Activated CD4-positive, alpha-beta T cell treated with anti-CD3 and anti-CD28 coated beads, Interleukin-2, amount 10 ng/mL, durations not matched to agents 7 days and 5 days (primary cell): ENCODE measurements at regions not wholly inside any gene's neighbourhood (a gene's known extent, or its start where the extent isn't known, plus 50 kb on each side); places are given as distances from the start of the nearest gene placed in this dataset.
"Not testable (repeated sequence)": the region's sequence is repeated elsewhere in the genome, so short reads cannot be mapped to it uniquely, and the experiment has no call there.

ENCODE experiments used
- CTCF ChIA-PET: fragments of 350-600 bp; sonication (Branson Sonifier 250); formaldehyde crosslinking; loops from one replicate; lab custom pipeline; 2021; ENCODE audit warnings: antibody characterized with exemption; lab: Charles Lee
- POLR2A ChIA-PET: fragments of 350-600 bp; sonication (Branson Sonifier 250); formaldehyde crosslinking; loops from one replicate; lab custom pipeline; 2021; ENCODE audit warnings: antibody characterized with exemption; lab: Charles Lee
- DNase-seq: peaks from one replicate; pipeline ENCODE4 v3.0.0-alpha.2; 2020
- H3K27ac Mint-ChIP-seq: one replicate; pipeline ENCODE4 v1.8.0; 2021; ENCODE audit warnings: mild to moderate bottlenecking, moderate library complexity, mixed read lengths
- H3K27me3 Mint-ChIP-seq: one replicate; pipeline ENCODE4 v1.8.0; 2021; ENCODE audit warnings: mixed read lengths
- H3K36me3 Mint-ChIP-seq: one replicate; pipeline ENCODE4 v1.8.0; 2021; ENCODE audit warnings: low read depth, mixed read lengths
- H3K4me1 Mint-ChIP-seq: one replicate; pipeline ENCODE4 v1.8.0; 2021; ENCODE audit warnings: mixed read lengths
- H3K4me3 Mint-ChIP-seq: one replicate; pipeline ENCODE4 v1.8.0; 2021; ENCODE audit warnings: mild to moderate bottlenecking, moderate library complexity, mixed read lengths
- H3K9me3 Mint-ChIP-seq: one replicate; pipeline ENCODE4 v1.8.0; 2021; ENCODE audit warnings: mixed read lengths

- POLR2A ChIA-PET, H3K4me1 Mint-ChIP-seq, H3K27me3 Mint-ChIP-seq, DNase-seq, H3K36me3 Mint-ChIP-seq, H3K27ac Mint-ChIP-seq, H3K4me3 Mint-ChIP-seq, H3K9me3 Mint-ChIP-seq, CTCF ChIA-PET: not testable (repeated sequence)
Observed at GRCh38 chr20:30499716-30500446, 757.6 kb upstream of the DEFB115 start.

DNA sequence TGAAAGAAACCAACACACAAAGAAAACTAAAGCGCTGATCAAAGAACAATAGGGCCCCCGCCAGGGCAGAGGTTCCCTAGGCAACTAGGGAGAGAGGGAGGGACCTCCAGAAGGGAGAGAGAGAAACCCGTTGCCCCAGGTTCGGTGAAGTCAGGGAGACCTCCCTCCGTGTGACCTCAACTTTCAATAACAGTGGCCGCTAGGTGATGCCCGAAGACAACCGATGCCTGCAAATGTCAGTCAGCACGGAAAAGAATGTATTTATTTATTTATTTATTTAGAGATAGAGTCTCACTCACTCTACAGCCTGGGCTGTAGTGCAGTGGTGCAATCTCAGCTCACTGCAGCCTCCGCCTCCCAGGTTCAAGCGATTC, 757.0 kb upstream of the DEFB115 start:
- DNase-seq, H3K27me3 Mint-ChIP-seq, H3K4me3 Mint-ChIP-seq, POLR2A ChIA-PET, H3K4me1 Mint-ChIP-seq, CTCF ChIA-PET, H3K9me3 Mint-ChIP-seq, H3K27ac Mint-ChIP-seq, H3K36me3 Mint-ChIP-seq: not testable (repeated sequence)

DNA sequence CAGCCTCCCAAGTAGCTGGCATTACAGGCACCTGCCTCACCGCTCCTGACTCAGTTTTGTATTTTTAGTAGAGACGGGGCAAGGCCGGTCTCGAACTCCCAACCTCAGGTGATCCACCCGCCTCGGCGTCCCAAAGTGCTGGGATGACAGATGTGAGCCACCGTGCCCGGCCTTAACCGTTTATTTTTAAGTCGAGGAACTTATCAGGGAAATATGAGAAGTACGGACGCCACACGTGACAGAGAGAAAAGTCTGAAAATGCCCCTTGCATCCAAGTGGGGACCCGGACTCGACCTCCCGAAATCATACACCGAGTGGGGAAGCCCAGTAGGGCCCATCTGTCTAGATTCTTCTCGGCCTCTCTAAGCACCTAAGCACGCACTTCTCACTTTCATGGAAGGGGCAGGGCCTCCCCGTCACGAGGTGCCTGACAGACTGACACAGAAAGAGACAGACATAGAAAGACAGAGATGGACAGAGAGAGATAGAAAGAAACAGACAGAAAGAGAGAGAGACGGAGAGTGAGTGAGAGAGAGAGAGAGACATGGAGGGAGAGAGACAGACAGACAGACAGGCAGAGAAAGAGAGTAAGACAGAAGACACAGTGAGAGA, 756.5 kb upstream of the DEFB115 start:
- Mint-ChIP-seq H3K4me1 (no peaks in the 10 kb centered on the region), H3K36me3 (no peaks in the 10 kb centered on the region), H3K27ac (no peak overlapping the region), H3K9me3 (peaks cover 7% of the 10 kb centered on the region), H3K4me3 (no peak overlapping the region), H3K27me3 (no peaks in the 10 kb centered on the region)
- DNase-seq: no peak
- CTCF ChIA-PET: no interaction called here
- POLR2A ChIA-PET: no interaction called here

- H3K4me3 Mint-ChIP-seq: no peak overlapping the region
- no peak overlapping the region for H3K27ac Mint-ChIP-seq
- peaks cover 13% of the 10 kb centered on the region for H3K9me3 Mint-ChIP-seq
- CTCF ChIA-PET: no interaction called here
- DNase-seq: no peak
- H3K27me3 Mint-ChIP-seq: no peaks in the 10 kb centered on the region
- H3K4me1 Mint-ChIP-seq: no peaks in the 10 kb centered on the region
- POLR2A ChIA-PET: no interaction called here
- H3K36me3 Mint-ChIP-seq: no peaks in the 10 kb centered on the region
Observed at GRCh38 chr20:30502670-30503069, 754.8 kb upstream of the DEFB115 start.

DNA sequence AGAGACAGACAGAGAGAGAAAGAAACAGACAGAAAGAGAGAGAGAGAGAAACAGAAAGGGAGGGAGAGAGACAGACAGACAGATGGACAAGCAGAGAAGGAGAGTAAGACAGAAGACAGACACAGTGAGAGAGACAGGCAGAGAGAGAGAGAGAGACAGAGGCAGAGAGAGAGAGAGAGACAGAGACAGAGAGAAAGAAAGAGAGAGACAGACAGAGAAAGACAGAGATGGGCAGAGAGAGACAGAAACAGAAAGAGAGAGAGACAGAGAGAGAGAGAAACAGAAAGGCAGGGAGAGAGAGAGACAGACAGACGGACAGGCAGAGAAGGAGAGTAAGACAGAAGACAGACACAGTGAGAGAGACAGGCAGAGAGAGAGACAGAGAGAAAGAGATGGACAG, 754.3 kb upstream of the DEFB115 start:
- H3K27ac Mint-ChIP-seq, H3K4me1 Mint-ChIP-seq, H3K36me3 Mint-ChIP-seq, POLR2A ChIA-PET, CTCF ChIA-PET, H3K27me3 Mint-ChIP-seq, H3K4me3 Mint-ChIP-seq, DNase-seq: not testable (repeated sequence)
- H3K9me3 Mint-ChIP-seq: peaks cover 18% of the 10 kb centered on the region

DNA sequence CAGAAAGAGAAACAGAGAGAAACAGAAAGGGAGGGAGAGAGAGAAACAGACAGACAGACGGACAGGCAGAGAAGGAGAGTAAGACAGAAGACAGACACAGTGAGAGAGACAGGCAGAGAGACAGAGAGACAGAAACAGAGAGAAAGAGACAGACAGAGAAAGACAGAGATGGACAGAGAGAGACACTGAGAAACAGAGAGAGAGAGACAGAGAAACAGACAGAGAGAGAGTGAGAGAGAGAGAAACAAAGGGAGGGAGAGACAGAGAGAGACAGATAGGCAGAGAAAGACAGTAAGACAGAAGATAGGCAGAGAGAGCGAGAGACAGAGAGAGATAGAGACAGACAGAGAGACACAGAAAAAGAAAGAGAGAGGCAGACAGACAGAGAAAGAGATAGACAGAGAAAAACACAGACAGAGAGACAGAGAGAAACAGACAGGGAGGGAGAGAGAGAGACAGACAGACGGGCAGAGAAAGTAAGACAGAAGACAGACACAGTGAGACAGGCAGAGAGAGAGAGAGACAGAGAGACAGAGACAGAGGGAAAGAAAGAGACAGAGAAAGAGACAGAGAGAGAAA, 753.4 kb upstream of the DEFB115 start:
- Mint-ChIP-seq H3K27me3 (no peaks in the 10 kb centered on the region), H3K4me3 (no peak overlapping the region), H3K4me1 (no peaks in the 10 kb centered on the region), H3K27ac (no peak overlapping the region), H3K9me3 (peaks cover 25% of the 10 kb centered on the region), H3K36me3 (no peaks in the 10 kb centered on the region)
- ChIA-PET POLR2A (no interaction called here), CTCF (no interaction called here)
- DNase-seq: no peak

DNA sequence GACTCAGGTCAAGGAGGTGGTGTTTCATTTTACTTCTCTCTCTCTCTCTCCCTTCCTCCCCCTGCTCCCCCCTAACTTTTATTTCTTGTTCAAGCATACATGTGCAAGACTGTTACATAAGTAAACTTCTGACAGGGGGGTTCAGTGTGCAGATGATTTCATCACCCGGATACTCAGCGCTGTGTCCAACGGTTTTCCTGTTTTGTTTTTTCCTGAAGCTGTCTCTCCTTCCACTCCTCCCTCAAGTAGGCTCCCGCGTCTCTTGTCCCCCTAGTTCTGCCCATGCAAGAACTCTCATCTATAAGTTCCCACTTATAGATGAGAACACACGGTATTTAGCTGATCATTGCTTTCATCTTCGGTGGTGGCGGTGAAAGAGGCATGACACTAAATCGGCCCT, 751.9 kb upstream of the DEFB115 start:
- H3K36me3 Mint-ChIP-seq: no peaks in the 10 kb centered on the region

DNA sequence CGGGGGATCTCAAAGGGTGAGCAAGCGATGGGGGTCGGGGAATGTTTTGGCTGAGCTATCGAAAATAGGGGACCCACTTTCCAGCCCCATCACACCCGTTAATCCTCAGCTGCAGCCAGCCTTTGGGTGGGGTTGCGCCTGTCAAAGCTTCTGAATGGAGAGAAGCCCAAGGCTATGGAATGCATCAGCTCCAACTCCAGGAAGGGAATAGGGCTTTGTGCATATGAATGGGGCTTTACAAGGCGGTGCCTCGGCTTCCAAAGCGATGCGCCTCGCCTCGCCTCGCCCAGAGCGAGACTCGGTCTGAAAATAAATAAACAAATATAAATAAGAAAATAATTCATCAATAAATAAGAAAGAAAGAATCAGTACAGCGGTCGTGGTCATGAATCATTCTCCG, 751.4 kb upstream of the DEFB115 start:
- ChIA-PET POLR2A (no interaction called here), CTCF (no interaction called here)
- DNase-seq: no peak
- peaks cover 1% of the 10 kb centered on the region for H3K36me3 Mint-ChIP-seq
- H3K4me3 Mint-ChIP-seq: no peak overlapping the region
- H3K27ac Mint-ChIP-seq: no peak overlapping the region
- peaks cover 33% of the 10 kb centered on the region for H3K9me3 Mint-ChIP-seq
- H3K27me3 Mint-ChIP-seq: no peaks in the 10 kb centered on the region
- no peaks in the 10 kb centered on the region for H3K4me1 Mint-ChIP-seq

More for the DNA sequence above, 751.9 kb upstream of the DEFB115 start:
- ChIA-PET CTCF (no interaction called here), POLR2A (no interaction called here)
- no peak for DNase-seq
- Mint-ChIP-seq H3K9me3 (peaks cover 30% of the 10 kb centered on the region), H3K4me3 (no peak overlapping the region), H3K4me1 (no peaks in the 10 kb centered on the region), H3K27me3 (no peaks in the 10 kb centered on the region), H3K27ac (no peak overlapping the region)

DNA sequence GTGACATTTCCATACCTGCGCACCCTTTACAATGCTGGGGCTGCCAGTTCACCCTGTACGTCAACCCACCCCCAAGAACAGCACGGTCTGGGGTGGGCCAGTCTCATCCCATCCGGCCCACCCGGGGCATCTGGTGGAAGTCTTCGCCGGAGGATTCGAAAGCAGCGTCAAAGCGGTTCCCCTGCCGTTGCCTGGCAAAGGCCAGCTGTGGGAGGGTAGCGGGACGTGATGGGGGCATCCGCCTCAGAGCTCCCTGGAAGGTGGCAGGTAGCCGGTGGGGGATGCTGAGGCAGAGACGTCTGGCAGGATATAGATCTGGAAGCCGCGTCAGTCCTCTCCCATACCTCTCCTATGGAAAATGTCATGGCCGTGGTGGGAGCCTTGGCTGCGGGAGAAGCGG, 749.1 kb upstream of the DEFB115 start:
- H3K36me3 Mint-ChIP-seq, H3K27ac Mint-ChIP-seq, H3K4me1 Mint-ChIP-seq, H3K4me3 Mint-ChIP-seq, H3K27me3 Mint-ChIP-seq, CTCF ChIA-PET, DNase-seq, POLR2A ChIA-PET: not testable (repeated sequence)
- peaks cover 44% of the 10 kb centered on the region for H3K9me3 Mint-ChIP-seq

DNA sequence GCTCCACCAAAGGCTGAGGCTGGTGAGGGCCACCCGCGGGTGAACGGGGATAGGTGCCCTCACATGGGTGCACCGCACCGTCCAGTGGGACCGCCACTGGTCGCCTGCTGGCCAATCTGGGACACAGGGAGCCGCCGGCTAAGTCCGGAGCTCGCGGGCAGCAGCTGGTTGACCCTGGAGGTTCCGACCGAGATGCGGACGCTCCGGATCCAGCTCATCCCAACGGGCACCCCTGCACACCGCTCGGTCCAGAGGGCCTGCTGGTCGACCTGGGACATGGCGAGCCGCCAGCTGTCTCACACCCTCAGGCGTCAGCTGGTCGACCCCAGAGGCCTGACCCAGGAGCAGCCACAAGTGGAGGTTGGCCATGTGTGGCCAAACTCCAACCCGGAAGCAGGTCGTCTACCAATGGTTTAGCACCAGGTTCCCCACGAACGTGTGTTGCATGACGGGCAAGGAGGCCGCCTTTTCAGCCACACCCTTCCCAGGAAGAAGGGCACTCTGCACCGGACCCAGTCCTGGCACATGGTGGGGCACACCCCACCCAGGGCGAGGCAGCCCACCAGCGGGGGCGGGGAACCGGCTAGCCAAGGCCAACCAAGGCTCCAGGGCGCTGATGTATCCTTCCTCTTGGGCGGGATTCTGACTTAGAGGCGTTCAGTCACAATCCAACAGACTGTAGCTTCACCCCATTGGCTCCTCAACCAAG, 746.0 kb upstream of the DEFB115 start:
- no peak for DNase-seq
- H3K36me3 Mint-ChIP-seq: peaks cover 1% of the 10 kb centered on the region
- H3K4me1 Mint-ChIP-seq: no peaks in the 10 kb centered on the region
- no peak overlapping the region for H3K4me3 Mint-ChIP-seq
- POLR2A ChIA-PET: no interaction called here
- CTCF ChIA-PET: no interaction called here
- H3K27ac Mint-ChIP-seq: no peak overlapping the region
- no peaks in the 10 kb centered on the region for H3K27me3 Mint-ChIP-seq
- peaks cover 52% of the 10 kb centered on the region for H3K9me3 Mint-ChIP-seq

DNA sequence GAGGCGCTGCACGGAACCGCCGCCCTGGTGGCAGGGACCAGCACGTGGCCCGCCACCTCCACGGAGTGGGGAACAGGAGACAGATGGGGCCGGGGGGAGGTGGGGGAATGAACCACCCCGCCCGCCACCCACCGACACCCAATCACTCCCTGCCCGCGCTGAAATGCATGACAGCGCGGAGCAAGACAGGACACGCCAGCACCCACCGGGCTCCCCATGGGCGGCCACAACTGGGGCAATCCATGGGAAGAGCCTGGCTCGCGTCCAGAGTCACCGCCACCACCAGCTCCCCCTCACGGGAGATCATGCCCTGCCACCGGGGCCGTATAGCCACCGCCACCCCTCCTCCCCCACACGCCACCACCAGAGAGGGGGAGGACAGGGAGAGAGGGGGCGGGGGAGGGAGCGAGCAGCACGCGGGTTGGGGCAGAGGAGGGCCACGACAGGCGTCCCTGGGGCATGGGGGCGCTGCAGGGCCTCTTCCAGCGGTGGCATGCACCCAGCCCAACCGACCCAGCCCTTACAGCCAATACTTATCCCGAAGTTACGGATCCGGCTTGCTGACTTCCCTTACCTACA, 744.3 kb upstream of the DEFB115 start:
- Mint-ChIP-seq H3K27me3 (no peaks in the 10 kb centered on the region), H3K9me3 (peaks cover 39% of the 10 kb centered on the region), H3K27ac (no peak overlapping the region), H3K4me3 (no peak overlapping the region), H3K36me3 (peaks cover 1% of the 10 kb centered on the region), H3K4me1 (no peaks in the 10 kb centered on the region)
- no peak for DNase-seq
- ChIA-PET POLR2A (no interaction called here), CTCF (no interaction called here)

- H3K4me1 Mint-ChIP-seq, H3K27ac Mint-ChIP-seq, CTCF ChIA-PET, POLR2A ChIA-PET, H3K27me3 Mint-ChIP-seq, DNase-seq, H3K4me3 Mint-ChIP-seq, H3K36me3 Mint-ChIP-seq: not testable (repeated sequence)
- H3K9me3 Mint-ChIP-seq: peaks cover 25% of the 10 kb centered on the region
Observed at GRCh38 chr20:30515915-30516314, 741.5 kb upstream of the DEFB115 start.

GRCh38 chr20:30518906-30519305, 738.6 kb upstream of the DEFB115 start:
- peaks cover 11% of the 10 kb centered on the region for H3K9me3 Mint-ChIP-seq
- H3K4me3 Mint-ChIP-seq, H3K27me3 Mint-ChIP-seq, H3K27ac Mint-ChIP-seq, POLR2A ChIA-PET, CTCF ChIA-PET, H3K36me3 Mint-ChIP-seq, DNase-seq, H3K4me1 Mint-ChIP-seq: not testable (repeated sequence)
